ENCODE measurements at regions not wholly inside any gene's neighbourhood (a gene's known extent, or its start where the extent isn't known, plus 50 kb on each side); places are given as distances from the start of the nearest gene placed in this dataset.

DNA sequence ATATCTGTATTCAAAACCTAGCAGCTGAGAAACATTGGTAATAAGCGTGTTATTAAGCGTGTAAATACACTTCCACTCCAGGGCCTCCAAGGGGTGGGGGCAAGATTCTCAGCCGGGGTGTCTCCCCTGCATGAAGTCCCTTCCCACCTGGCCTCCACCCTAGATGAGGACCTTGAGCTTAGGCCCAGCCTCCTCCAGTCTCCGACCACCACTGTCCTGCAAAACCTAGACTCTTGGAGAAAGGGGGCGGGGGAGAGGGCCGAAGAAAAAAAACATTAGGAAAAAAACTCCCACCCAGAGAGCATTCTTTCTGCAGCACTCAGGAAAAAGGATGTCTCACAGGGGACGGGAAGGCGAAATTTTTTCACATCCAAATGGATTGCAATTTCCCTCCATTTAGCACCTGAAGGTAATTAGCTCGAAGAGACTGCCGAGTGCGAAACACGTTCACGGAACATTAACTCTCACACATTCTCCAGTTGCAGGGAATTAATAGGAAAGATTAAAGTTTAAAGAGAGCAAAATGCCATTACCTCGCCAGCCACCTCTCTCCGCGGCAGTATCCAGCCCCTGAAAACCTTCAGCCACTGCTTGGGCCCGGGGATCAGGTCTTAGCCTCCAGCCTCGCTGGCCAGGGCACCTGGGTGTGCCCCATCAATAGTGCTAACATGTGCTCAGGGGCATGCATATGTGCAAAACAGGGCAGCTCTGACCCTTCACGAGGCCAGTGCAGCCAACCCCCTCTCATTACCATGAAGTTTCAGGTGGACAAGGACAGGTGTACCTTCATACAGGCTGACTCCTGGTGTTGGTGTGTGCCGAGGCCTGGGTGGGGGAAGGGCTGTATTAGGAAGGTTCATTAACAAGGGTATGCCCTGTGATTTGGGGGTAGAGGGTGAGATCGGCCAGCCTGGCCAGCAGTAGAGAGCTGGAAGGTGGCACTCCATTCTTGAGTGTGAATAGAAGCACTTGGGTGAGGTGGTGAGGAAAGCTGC, 77.2 kb downstream of the HIF1AN start:
- DNase-seq (ENCODE audit: unreplicated experiment), result no peak
- Mint-ChIP-seq H3K4me3 (ENCODE audit: unreplicated experiment) (no peak overlapping the region), H3K27ac (ENCODE audit: low read depth, unreplicated experiment) (no peak overlapping the region), H3K27me3 (ENCODE audit: insufficient read depth, unreplicated experiment) (peaks cover 90% of the 10 kb centered on the region), H3K9me3 (ENCODE audit: unreplicated experiment) (no peaks in the 10 kb centered on the region), H3K4me1 (ENCODE audit: insufficient read depth, unreplicated experiment) (no peaks in the 10 kb centered on the region), H3K36me3 (ENCODE audit: insufficient read depth, unreplicated experiment) (peaks cover 4% of the 10 kb centered on the region)
- TF ChIP-seq, protein P1, sequence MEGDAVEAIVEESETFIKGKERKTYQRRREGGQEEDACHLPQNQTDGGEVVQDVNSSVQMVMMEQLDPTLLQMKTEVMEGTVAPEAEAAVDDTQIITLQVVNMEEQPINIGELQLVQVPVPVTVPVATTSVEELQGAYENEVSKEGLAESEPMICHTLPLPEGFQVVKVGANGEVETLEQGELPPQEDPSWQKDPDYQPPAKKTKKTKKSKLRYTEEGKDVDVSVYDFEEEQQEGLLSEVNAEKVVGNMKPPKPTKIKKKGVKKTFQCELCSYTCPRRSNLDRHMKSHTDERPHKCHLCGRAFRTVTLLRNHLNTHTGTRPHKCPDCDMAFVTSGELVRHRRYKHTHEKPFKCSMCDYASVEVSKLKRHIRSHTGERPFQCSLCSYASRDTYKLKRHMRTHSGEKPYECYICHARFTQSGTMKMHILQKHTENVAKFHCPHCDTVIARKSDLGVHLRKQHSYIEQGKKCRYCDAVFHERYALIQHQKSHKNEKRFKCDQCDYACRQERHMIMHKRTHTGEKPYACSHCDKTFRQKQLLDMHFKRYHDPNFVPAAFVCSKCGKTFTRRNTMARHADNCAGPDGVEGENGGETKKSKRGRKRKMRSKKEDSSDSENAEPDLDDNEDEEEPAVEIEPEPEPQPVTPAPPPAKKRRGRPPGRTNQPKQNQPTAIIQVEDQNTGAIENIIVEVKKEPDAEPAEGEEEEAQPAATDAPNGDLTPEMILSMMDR (IDR thresholded peaks at IDR 0.05; ENCODE audit: unreplicated experiment), result no peak
- no TSS peak for BruUV-seq (replicated peaks)
- ChIA-PET CTCF (interaction anchor here (0.9 kb wide), 2 partner anchors 57 to 131 kb away, joined by 4 read pairs; no protein-coding TSS in a partner anchor), POLR2A (no interaction called here)
- intact Hi-C loops (cut with micrococcal nuclease), result no loop called here

DNA sequence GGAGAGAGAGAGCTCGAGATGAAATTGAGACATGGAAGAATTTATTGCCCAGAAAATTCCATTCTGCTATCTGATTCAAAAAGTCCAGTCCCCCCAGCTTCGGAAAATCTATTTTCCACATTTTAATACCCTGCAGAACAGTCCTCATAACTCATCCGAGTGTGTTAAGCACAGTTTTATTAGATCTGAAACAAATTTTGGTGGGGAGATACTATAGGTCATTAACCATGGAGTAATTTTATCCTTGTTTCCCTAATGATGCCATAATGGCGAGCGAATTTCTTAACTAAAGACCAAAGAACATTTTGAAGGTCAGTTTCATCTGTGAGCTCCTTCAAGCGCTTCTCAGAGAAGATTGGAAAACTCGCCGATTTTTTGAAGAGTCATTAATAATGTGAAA, 78.1 kb downstream of the HIF1AN start:
- H3K27ac Mint-ChIP-seq (ENCODE audit: low read depth, unreplicated experiment), result no peak overlapping the region
- no peaks in the 10 kb centered on the region for H3K9me3 Mint-ChIP-seq (ENCODE audit: unreplicated experiment)
- peaks cover 91% of the 10 kb centered on the region for H3K27me3 Mint-ChIP-seq (ENCODE audit: insufficient read depth, unreplicated experiment)
- TF ChIP-seq, protein P1 (IDR thresholded peaks at IDR 0.05; ENCODE audit: unreplicated experiment), result no peak
- no peaks in the 10 kb centered on the region for H3K4me1 Mint-ChIP-seq (ENCODE audit: insufficient read depth, unreplicated experiment)
- peaks cover 4% of the 10 kb centered on the region for H3K36me3 Mint-ChIP-seq (ENCODE audit: insufficient read depth, unreplicated experiment)
- DNase-seq (ENCODE audit: unreplicated experiment), result no peak
- H3K4me3 Mint-ChIP-seq (ENCODE audit: unreplicated experiment), result no peak overlapping the region
- no TSS peak for BruUV-seq (replicated peaks)
- POLR2A ChIA-PET, result no interaction called here
- CTCF ChIA-PET, result interaction anchor here (0.9 kb wide), 1 partner anchor 130 kb away, joined by 4 read pairs; no protein-coding TSS in a partner anchor
- intact Hi-C loops (cut with micrococcal nuclease), result no loop called here

DNA sequence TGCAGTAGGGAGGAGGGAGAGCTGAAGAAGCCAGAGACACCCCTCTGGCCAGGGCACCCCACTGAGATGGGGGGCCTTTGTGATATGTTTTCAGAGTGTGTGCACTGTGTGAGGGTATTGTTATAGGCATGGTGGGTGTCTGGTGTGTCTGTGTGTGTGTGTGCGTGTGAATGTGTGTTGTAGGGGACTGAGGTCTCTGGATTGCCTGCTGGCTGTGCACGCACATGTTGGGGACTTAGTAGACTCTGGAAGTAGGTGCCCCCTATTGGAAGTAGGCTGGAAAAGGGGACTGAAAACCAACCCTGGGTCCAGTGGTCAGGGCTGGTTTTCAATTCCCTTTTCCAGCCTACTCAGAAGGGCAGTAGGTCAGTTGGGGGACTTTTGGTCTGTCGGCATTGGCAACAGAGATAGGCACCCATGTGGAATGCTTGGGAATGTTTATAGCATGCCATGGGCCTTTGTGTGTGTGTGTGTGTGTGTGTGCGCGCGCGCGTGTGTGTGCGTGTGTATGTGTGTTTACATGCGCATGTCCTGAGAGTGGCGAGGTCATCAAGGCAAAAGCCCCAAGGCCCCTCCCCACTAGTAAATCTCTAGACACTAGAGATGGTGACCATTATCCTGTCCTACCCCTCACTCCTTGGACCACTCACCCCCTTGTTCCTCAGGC, 78.8 kb downstream of the HIF1AN start:
- intact Hi-C loops (cut with micrococcal nuclease), result no loop called here
- BruUV-seq (replicated peaks), result no TSS peak
- Mint-ChIP-seq H3K4me1 (ENCODE audit: insufficient read depth, unreplicated experiment) (no peaks in the 10 kb centered on the region), H3K9me3 (ENCODE audit: unreplicated experiment) (no peaks in the 10 kb centered on the region), H3K4me3 (ENCODE audit: unreplicated experiment) (no peak overlapping the region), H3K27ac (ENCODE audit: low read depth, unreplicated experiment) (no peak overlapping the region), H3K27me3 (ENCODE audit: insufficient read depth, unreplicated experiment) (peaks cover 98% of the 10 kb centered on the region), H3K36me3 (ENCODE audit: insufficient read depth, unreplicated experiment) (peaks cover 4% of the 10 kb centered on the region)
- POLR2A ChIA-PET, result no interaction called here
- TF ChIP-seq, protein P1 (IDR thresholded peaks at IDR 0.05; ENCODE audit: unreplicated experiment), result no peak
- CTCF ChIA-PET, result no interaction called here
- DNase-seq (ENCODE audit: unreplicated experiment), result no peak

DNA sequence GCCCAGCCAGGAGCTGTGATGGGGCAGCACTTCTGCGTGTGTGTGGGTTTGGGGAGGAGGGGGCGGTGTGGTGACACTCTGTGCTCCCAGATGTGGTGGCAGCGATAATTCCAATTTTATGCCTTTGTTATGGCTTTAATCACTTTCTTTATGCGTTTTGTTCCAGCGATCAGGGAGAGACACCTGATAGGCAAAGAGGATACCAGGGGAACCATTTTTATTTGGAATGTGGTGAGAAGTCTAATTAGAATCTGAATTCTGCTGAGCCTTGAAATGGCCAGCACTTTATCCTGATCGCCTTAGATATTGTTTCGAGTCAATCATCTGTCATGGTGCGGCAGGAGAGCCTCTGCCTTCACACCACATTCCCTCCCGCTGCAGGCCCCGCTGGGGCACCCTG, 79.5 kb downstream of the HIF1AN start:
- Mint-ChIP-seq H3K36me3 (ENCODE audit: insufficient read depth, unreplicated experiment) (peaks cover 4% of the 10 kb centered on the region), H3K9me3 (ENCODE audit: unreplicated experiment) (no peaks in the 10 kb centered on the region), H3K4me3 (ENCODE audit: unreplicated experiment) (no peak overlapping the region), H3K4me1 (ENCODE audit: insufficient read depth, unreplicated experiment) (no peaks in the 10 kb centered on the region), H3K27me3 (ENCODE audit: insufficient read depth, unreplicated experiment) (peaks cover 99% of the 10 kb centered on the region), H3K27ac (ENCODE audit: low read depth, unreplicated experiment) (no peak overlapping the region)
- ChIA-PET CTCF (no interaction called here), POLR2A (no interaction called here)
- no peak for DNase-seq (ENCODE audit: unreplicated experiment)
- TF ChIP-seq, protein P1 (IDR thresholded peaks at IDR 0.05; ENCODE audit: unreplicated experiment), result no peak
- no TSS peak for BruUV-seq (replicated peaks)
- intact Hi-C loops (cut with micrococcal nuclease), result no loop called here

Data from MCF 10A (cell line).